Subcutaneous abdominal adipose tissue (tissue), 5 donors: ENCODE measurements at regions not wholly inside any gene's neighbourhood (a gene's known extent, or its start where the extent isn't known, plus 50 kb on each side); places are given as distances from the start of the nearest gene placed in this dataset.

ENCODE experiments used
- H3K27ac ChIP-seq: one replicate; pipeline ENCODE4 v1.7.0; 2013; ENCODE audit warnings: low read depth, mild to moderate bottlenecking, inconsistent platforms, low read length, moderate library complexity
- H3K27me3 ChIP-seq, 5 donors: one replicate each; pipeline ENCODE4 v1.7.0; 2013; ENCODE audit warnings: low read length in 5 of 5, inconsistent platforms in 1 of 5; ENCODE audit not compliant: control insufficient read depth in 5 of 5, insufficient read depth in 4 of 5
- H3K36me3 ChIP-seq, 5 donors: one replicate each; pipeline ENCODE4 v1.7.0; 2013; ENCODE audit warnings: low read length in 5 of 5; ENCODE audit not compliant: control insufficient read depth in 5 of 5, insufficient read depth in 5 of 5
- H3K4me1 ChIP-seq, 5 donors: one replicate each; pipeline ENCODE4 v1.7.0; 2013; ENCODE audit warnings: low read length in 5 of 5, mild to moderate bottlenecking in 3 of 5, moderate library complexity in 1 of 5; ENCODE audit not compliant: control insufficient read depth in 5 of 5, insufficient read depth in 5 of 5
- H3K4me3 ChIP-seq, 5 donors: one replicate each; pipeline ENCODE4 v1.7.0; 2013; ENCODE audit warnings: low read length in 5 of 5, low read depth in 1 of 5
- H3K9ac ChIP-seq, 5 donors: one replicate each; pipeline ENCODE4 v1.7.0; 2013; ENCODE audit warnings: low read length in 5 of 5, mild to moderate bottlenecking in 4 of 5, moderate library complexity in 3 of 5
- H3K9me3 ChIP-seq, 5 donors: one replicate each; pipeline ENCODE4 v1.7.0; 2013; ENCODE audit warnings: low read length in 5 of 5; ENCODE audit not compliant: control insufficient read depth in 5 of 5
- donor health status: healthy.
- donor health status: healthy.
- donor health status: healthy.
- donor health status: healthy.
- donor health status: healthy.

DNA sequence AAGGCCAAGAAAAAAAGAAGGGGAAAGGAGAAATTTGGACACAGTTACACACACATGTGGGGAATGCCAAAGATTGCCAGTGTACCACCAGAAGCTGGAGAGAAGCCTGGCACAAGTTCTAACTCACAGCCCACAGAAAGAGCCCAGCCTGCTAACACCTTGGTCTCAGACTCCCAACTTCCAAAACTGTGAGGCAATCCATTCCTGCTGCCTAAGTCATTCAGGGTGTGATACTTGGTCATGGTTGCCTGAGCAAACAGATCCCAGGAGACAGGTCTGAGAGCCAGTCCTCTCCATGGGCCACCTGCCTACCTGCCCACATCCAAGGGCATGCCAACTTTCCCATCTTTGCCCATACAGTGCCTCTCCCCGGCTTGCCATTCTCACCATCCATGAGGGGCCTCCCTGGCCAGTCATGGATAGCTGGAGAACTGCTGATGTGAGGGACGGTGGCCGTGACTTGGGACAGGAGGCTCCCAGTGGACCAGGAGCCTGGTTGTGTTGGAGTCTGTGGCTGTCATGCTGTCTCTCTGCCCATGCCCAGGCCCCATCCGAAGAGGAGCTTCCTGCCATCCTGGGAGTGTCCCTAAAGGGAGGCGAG is 198.0 kb upstream of the RTL1 start:
- no peaks in the 10 kb centered on the region for H3K4me1 ChIP-seq
- no peak overlapping the region for H3K4me3 ChIP-seq
- peaks cover 0 to 11% (median 9%) of the 10 kb centered on the region in 5 donors for H3K9me3 ChIP-seq
- H3K9ac ChIP-seq: no peak overlapping the region
- H3K27me3 ChIP-seq: peaks cover 0 to 11% (median 0%) of the 10 kb centered on the region in 5 donors
- H3K36me3 ChIP-seq: no peaks in the 10 kb centered on the region
- no peak overlapping the region for H3K27ac ChIP-seq

DNA sequence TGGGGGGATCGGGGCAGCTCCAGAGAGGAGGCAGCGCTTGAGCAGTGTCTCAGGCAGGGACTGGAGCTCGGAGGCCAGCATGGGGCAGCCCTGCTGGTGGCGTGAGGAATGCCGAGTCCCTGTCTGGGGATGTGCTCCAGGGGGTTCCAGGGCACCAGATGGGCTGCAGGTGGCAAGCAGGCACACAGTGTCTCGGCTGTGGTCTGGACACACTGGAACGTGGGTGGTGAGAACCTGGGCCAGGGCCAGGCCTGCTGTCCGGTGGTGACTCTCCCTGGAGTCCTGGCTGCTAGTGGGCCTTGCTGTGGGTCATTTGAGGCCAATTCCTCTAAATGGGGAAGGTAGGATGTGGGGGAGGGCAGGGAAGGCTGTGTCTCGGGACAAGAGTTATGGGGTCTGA is 199.4 kb upstream of the RTL1 start:
- Histone ChIP-seq H3K9ac (no peak overlapping the region), H3K36me3 (no peaks in the 10 kb centered on the region), H3K27ac (no peak overlapping the region), H3K4me1 (no peaks in the 10 kb centered on the region), H3K9me3 (peaks cover 4 to 17% (median 9%) of the 10 kb centered on the region in 5 donors), H3K4me3 (no peak overlapping the region), H3K27me3 (peaks cover 0 to 11% (median 0%) of the 10 kb centered on the region in 5 donors)

DNA sequence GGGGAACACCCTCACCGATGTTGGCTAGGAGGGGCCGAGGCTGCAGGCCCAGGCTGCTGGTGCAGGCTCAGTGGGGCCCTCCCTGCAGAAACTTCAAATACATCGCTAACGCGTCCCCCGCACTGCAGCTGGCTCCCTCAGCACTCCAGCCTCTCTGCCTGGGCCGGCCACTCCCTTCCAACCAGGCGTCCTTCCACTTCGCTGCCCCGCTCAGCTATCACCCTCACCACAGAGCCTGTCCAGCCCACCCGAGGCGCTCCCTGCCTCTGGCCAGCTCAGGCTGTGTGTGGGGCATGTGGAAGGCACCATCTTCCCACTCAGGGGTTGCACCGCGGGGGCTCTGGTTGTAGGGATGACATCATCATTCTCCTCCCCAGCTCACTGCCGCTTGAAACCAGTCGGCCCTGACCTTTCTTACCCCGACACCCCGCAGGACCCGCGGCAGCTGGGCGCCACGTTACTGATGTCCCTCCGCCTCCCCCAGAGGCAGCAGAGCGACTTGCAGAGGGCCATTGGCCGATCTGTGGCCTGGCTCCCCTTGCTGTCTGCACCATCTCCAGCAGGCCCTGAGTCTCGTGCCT is 199.9 kb upstream of the RTL1 start:
- H3K27ac ChIP-seq: no peak overlapping the region
- no peak overlapping the region for H3K4me3 ChIP-seq
- no peaks in the 10 kb centered on the region for H3K36me3 ChIP-seq
- H3K9ac ChIP-seq: no peak overlapping the region
- no peaks in the 10 kb centered on the region for H3K4me1 ChIP-seq
- peaks cover 4 to 17% (median 9%) of the 10 kb centered on the region in 5 donors for H3K9me3 ChIP-seq
- peaks cover 0 to 11% (median 0%) of the 10 kb centered on the region in 5 donors for H3K27me3 ChIP-seq

DNA sequence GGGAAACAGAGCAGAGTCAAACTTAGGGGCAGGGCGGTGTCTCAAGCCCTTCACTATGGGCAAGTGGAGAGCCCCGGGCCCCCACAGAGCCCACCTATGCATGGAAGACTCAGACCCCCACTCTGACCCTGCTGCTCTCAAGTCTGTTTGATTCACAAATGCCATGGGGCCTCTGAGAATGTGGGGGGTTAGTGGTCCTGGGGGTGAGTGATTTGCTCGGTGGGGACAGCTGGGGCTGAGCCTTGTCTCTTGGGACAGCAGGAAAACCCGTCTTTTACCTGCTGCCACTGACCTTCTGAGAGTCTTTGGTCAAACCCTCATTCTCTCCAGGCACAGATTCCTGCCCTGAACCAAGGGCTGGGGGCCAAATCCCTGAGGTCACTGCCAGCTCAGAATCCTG is 201.0 kb upstream of the RTL1 start:
- Histone ChIP-seq H3K9ac (no peak overlapping the region), H3K4me3 (no peak overlapping the region), H3K27ac (no peak overlapping the region), H3K4me1 (no peaks in the 10 kb centered on the region), H3K36me3 (no peaks in the 10 kb centered on the region), H3K27me3 (peaks cover 0 to 11% (median 0%) of the 10 kb centered on the region in 5 donors), H3K9me3 (peaks cover 4 to 16% (median 9%) of the 10 kb centered on the region in 5 donors)

DNA sequence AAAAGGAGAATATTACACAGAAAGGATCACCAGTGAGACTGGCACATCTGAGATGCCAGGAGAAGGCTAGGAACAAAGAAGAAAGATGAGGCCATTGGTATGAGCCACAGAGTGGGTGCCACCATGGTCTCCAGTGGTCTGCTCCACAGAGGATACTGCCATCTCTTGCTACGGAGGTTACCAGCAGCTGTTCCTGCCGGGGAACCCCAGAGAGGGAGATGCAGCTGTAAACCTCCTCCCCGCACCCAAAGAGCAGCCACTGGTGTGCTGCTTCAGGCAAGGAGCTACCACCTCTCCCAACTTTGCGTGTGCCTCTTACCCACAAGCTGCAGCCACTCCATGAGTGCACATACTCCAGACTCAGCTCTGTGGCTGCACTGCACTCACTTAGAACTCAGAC is 201.5 kb upstream of the RTL1 start:
- peaks cover 0 to 11% (median 0%) of the 10 kb centered on the region in 5 donors for H3K27me3 ChIP-seq
- no peaks in the 10 kb centered on the region for H3K4me1 ChIP-seq
- H3K36me3 ChIP-seq: no peaks in the 10 kb centered on the region
- peaks cover 4 to 12% (median 5%) of the 10 kb centered on the region in 5 donors for H3K9me3 ChIP-seq
- no peak overlapping the region for H3K4me3 ChIP-seq
- no peak overlapping the region for H3K9ac ChIP-seq
- H3K27ac ChIP-seq: no peak overlapping the region

DNA sequence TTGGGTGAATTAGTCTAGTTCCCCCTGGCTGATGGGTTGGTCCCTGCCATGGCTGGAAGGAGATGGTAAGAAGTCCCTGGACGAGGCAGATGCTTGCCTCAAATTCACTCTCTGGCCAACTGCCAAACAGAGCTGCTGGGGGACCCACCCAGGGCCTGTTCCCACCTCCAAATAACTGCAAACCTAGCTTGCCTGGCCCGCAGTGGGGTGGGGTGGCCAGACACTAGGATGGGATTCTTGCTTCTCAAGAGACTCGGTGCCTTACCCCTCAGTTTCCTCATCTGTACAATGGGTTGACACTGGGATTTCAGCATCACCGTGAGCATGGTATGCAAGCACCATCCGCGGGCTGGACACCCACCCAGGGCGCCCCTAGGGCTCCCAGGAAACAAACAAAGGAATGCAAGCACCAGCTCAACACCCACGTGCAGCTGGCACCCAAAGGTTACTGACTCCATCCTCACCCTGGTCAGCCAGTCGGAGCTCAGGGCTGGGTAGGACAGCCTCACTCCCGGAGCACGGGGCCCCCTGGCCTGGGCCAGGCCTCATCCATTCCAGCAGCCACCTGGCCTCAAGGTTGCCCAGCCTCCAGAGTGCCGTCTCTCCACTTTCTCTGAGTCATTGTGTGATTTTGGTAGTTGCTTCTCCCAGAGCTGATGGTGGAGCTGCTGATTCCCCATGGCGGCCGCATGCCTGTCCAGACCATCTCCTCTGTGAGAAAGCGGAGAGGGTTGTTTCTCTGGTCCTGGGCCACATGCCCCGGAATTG is 205.2 kb upstream of the RTL1 start:
- Histone ChIP-seq H3K9me3 (peaks cover 0 to 6% (median 4%) of the 10 kb centered on the region in 5 donors), H3K27me3 (peaks cover 0 to 4% (median 2%) of the 10 kb centered on the region in 5 donors), H3K27ac (no peak overlapping the region), H3K36me3 (no peaks in the 10 kb centered on the region), H3K4me1 (no peaks in the 10 kb centered on the region), H3K4me3 (no peak overlapping the region), H3K9ac (no peak overlapping the region)

DNA sequence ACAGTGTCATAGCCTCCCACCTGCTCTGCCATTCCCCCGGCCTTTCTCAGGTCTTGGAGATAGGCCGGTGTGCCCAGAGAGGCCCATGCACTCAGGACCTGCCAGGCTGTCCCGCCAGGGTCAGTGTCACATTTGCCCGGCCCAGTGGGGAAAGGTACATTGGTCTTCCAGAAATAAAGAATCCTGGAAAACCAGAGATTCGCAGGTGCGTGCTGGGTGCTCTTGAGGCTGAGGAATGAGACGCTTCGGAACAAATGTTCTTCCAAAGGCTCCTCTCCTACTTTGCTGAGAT is 205.8 kb upstream of the RTL1 start:
- no peaks in the 10 kb centered on the region for H3K4me1 ChIP-seq
- H3K9ac ChIP-seq: no peak overlapping the region
- H3K9me3 ChIP-seq: peaks cover 0 to 6% (median 4%) of the 10 kb centered on the region in 5 donors
- H3K36me3 ChIP-seq: no peaks in the 10 kb centered on the region
- peaks cover 0 to 4% (median 0%) of the 10 kb centered on the region in 5 donors for H3K27me3 ChIP-seq
- H3K27ac ChIP-seq: no peak overlapping the region
- H3K4me3 ChIP-seq: no peak overlapping the region

DNA sequence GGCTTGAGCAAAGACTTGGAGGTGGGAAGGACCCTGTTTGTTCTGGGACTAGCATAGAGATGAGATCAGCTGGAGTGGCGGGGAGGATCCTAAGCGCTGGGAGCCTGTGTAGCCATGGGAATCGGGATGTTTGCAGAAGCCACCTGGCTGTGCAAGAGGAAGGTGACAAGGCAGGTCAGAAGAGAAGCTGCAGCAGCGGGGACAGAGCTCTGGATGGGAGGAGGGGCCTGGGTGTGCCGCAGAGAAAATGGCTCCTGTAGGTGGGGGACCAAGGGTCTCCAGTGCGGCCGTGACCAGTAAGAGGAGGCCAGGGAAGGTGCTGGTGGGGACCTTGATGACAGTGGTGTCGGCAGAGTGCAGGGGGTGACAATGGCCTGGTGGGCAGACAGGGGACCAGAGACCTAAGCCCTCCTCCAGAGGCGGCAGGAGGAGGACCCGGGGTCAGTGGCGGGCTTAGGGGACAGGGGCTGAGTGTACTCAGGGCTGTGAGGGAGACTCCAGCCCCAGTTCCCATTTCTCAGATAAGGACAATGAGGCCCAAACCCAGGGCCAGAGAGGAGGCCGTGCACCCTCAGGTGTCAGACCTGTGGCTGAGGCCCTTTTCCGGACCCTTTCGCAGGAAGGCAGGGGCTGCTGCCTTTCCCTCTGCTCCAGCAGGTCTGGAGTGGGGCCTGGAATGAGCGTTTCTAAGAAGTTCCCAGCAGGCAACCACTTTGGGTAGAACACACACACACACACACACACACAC is 206.6 kb upstream of the RTL1 start:
- Histone ChIP-seq H3K9ac (no peak overlapping the region), H3K4me1 (no peaks in the 10 kb centered on the region), H3K36me3 (no peaks in the 10 kb centered on the region), H3K4me3 (no peak overlapping the region), H3K9me3 (peaks cover 0 to 6% (median 4%) of the 10 kb centered on the region in 5 donors), H3K27ac (no peak overlapping the region), H3K27me3 (peaks cover 0 to 8% (median 3%) of the 10 kb centered on the region in 5 donors)

DNA sequence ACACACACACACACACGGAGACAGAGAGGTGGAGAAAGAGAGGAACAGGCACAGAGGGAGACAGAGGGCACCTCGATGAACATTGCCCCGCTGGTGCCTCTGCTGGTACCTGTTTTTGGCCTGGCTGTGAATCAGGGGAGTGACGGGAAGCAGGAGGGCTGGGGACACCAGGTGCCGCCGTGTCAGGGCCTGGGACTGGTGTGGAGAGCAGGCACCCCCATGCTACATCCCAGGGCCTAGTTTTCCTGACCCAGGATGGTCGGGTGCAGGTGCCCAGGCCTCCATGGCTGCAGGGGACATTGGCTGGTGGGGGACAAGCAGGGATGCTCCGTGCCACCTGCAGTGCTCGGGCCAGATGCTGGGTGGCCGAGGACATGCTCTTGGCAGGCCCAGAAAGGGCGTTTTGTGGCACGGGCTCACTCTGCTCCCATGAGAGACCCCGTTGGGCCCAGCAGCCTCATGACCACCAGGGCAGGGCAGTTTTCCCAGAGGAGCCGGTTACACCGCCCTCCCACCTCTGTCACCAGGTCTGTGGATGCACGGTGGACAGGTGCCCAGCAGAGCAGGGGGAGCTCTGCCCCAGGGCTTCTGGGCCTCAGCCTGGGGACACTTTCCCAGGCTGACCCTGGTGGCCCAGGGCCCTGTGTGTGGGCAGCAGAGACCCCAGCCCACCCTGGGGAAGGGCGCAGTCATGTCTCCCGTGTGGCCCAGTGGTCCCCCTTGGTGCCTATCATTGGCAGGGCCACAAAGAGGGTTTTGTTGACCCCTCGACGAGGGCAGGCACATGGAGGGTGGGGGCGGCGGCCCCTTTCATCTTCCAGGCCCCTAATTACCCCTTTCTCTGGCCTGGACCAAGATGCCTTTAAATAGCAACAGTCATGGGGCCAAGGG is 207.5 kb upstream of the RTL1 start:
- no peak overlapping the region for H3K27ac ChIP-seq
- H3K9ac ChIP-seq: no peak overlapping the region
- no peak overlapping the region for H3K4me3 ChIP-seq
- peaks cover 0 to 8% (median 3%) of the 10 kb centered on the region in 5 donors for H3K27me3 ChIP-seq
- H3K9me3 ChIP-seq: peaks cover 0 to 6% (median 4%) of the 10 kb centered on the region in 5 donors
- H3K4me1 ChIP-seq: no peaks in the 10 kb centered on the region
- H3K36me3 ChIP-seq: no peaks in the 10 kb centered on the region
